ENCODE measurements at regions not wholly inside any gene's neighbourhood (a gene's known extent, or its start where the extent isn't known, plus 50 kb on each side); places are given as distances from the start of the nearest gene placed in this dataset.

GRCh38 chr15:77739591-77740378 is 107.1 kb upstream of the LINGO1 start:
- no peak for DNase-seq
- no peak overlapping the region for H3K27ac ChIP-seq
- 33 to 75% (median 55%) methylated on average over 3 to 4 of the region's 4 CpGs for WGBS, 3 donors
- TF ChIP-seq, protein P1, sequence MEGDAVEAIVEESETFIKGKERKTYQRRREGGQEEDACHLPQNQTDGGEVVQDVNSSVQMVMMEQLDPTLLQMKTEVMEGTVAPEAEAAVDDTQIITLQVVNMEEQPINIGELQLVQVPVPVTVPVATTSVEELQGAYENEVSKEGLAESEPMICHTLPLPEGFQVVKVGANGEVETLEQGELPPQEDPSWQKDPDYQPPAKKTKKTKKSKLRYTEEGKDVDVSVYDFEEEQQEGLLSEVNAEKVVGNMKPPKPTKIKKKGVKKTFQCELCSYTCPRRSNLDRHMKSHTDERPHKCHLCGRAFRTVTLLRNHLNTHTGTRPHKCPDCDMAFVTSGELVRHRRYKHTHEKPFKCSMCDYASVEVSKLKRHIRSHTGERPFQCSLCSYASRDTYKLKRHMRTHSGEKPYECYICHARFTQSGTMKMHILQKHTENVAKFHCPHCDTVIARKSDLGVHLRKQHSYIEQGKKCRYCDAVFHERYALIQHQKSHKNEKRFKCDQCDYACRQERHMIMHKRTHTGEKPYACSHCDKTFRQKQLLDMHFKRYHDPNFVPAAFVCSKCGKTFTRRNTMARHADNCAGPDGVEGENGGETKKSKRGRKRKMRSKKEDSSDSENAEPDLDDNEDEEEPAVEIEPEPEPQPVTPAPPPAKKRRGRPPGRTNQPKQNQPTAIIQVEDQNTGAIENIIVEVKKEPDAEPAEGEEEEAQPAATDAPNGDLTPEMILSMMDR (IDR thresholded peaks at IDR 0.05), result no peak
- TF ChIP-seq POLR2A (IDR thresholded peaks at IDR 0.05), result no peak
- no peak for TF ChIP-seq EP300 (IDR thresholded peaks at IDR 0.05)
- intact Hi-C loops (cut with DNase I), result no loop called here
- H3K4me3 ChIP-seq, result no peak overlapping the region
- no peaks in the 10 kb centered on the region for H3K9me3 ChIP-seq
- H3K36me3 ChIP-seq, result no peaks in the 10 kb centered on the region
- no peaks in the 10 kb centered on the region for H3K4me1 ChIP-seq (ENCODE audit: insufficient read depth)
- no peaks in the 10 kb centered on the region for H3K27me3 ChIP-seq

DNA sequence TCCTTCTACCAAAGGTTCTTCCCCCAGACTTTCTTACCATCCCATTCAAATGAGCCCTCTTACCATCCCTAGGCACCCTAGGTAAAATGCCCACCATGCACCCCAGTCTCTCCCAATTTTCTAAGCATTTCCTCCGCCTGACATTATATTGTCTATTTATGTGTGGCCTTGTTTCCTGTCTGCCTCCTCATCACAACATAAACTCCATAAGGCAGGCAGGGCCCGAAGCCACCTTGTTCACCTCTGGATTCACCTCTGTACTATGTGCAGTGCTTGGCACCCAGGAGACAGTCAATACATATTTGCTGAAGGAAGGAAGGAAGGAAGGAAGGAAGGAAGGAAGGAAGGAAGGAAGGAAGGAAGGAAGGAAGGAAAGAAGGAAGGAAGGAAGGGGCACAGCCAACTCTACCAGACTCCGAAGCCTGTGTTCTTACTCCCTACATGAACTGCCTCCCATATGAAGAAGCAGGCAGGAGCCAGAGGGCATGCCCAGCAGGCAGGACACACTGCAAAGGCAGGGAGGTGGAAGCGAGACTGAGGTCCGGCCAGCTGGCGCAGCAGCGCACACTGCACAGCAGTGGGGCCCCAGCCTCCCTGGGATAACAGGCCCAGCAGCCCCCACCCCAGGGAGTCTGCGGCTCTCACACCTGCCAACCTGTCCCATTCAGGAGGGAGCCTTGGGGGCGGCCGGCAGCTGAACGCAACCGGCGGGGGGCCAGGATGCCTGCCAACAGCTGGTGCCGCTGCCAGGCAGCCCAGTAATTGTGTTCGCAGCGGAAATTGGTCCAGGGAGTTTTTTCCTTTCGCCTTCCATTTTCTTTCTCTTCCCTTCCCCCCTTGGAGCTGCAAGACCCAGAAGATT is 106.0 kb upstream of the LINGO1 start:
- H3K36me3 ChIP-seq, result no peaks in the 10 kb centered on the region
- H3K4me1 ChIP-seq (ENCODE audit: insufficient read depth), result no peaks in the 10 kb centered on the region
- WGBS, 3 donors, result 32 to 41% (median 39%) methylated on average over 17 of the region's 17 CpGs
- no peaks in the 10 kb centered on the region for H3K9me3 ChIP-seq
- intact Hi-C loops (cut with DNase I), result no loop called here
- no peaks in the 10 kb centered on the region for H3K27me3 ChIP-seq
- TF ChIP-seq EP300 (IDR thresholded peaks at IDR 0.05) (no peak), POLR2A (IDR thresholded peaks at IDR 0.05) (no peak)
- TF ChIP-seq, protein P1 (IDR thresholded peaks at IDR 0.05), result no peak
- DNase-seq, result no peak
- no peak overlapping the region for H3K4me3 ChIP-seq
- H3K27ac ChIP-seq, result no peak overlapping the region

- intact Hi-C loops (cut with DNase I), result no loop called here
- WGBS, 3 donors, result 56 to 71% (median 57%) methylated on average over 5 of the region's 5 CpGs
- Histone ChIP-seq H3K27ac (no peak overlapping the region), H3K4me3 (no peak overlapping the region), H3K36me3 (no peaks in the 10 kb centered on the region), H3K9me3 (no peaks in the 10 kb centered on the region), H3K27me3 (no peaks in the 10 kb centered on the region), H3K4me1 (ENCODE audit: insufficient read depth) (no peaks in the 10 kb centered on the region)
- DNase-seq, result no peak
- TF ChIP-seq, protein P1 (IDR thresholded peaks at IDR 0.05), result no peak
- TF ChIP-seq EP300 (IDR thresholded peaks at IDR 0.05) (no peak), POLR2A (IDR thresholded peaks at IDR 0.05) (no peak)
Observed at GRCh38 chr15:77738038-77738370, 105.3 kb upstream of the LINGO1 start.

- intact Hi-C loops (cut with DNase I), result no loop called here
- TF ChIP-seq POLR2A (IDR thresholded peaks at IDR 0.05), result no peak
- TF ChIP-seq EP300 (IDR thresholded peaks at IDR 0.05), result no peak
- TF ChIP-seq, protein P1 (IDR thresholded peaks at IDR 0.05), result no peak
- Histone ChIP-seq H3K36me3 (no peaks in the 10 kb centered on the region), H3K4me1 (ENCODE audit: insufficient read depth) (no peaks in the 10 kb centered on the region), H3K9me3 (no peaks in the 10 kb centered on the region), H3K27ac (no peak overlapping the region), H3K27me3 (no peaks in the 10 kb centered on the region), H3K4me3 (no peak overlapping the region)
- DNase-seq, result no peak
- 51 to 60% (median 55%) methylated on average over 4 of the region's 4 CpGs for WGBS, 3 donors
Observed at GRCh38 chr15:77737238-77738037, 104.7 kb upstream of the LINGO1 start.

Data from ovary (tissue), 7 donors.